A549 (cell line): ENCODE measurements at regions not wholly inside any gene's neighbourhood (a gene's known extent, or its start where the extent isn't known, plus 50 kb on each side); places are given as distances from the start of the nearest gene placed in this dataset.

Experiments
- ATAC-seq, 2 experiments: fragments of 200-7000 bp in 1 of 2; fragments of >200 bp in 1 of 2; cut with Nextera tagmentation in 1 of 2; cut with Tn5 transposase in 1 of 2; 3 replicates each; pipeline versions ENCODE4 v1.8.0 to v1.9.1; 2018 to 2020; ENCODE audit warnings: mild to moderate bottlenecking in 1 of 2, moderate library complexity in 1 of 2
- CTCF ChIA-PET: fragments of 300-600 bp; sonication (Branson Sonifier 250); formaldehyde crosslinking; extraction: SDS; loops from one replicate; lab custom pipeline; 2021; ENCODE audit warnings: antibody characterized with exemption, inconsistent platforms; lab: Yijun Ruan, JAX
- POLR2A ChIA-PET: fragments of 350-600 bp; formaldehyde crosslinking; extraction: SDS; loops from one replicate; lab custom pipeline; 2021; ENCODE audit warnings: antibody characterized with exemption, inconsistent platforms; lab: Yijun Ruan, JAX
- DNase-seq, 2 experiments: peaks; one replicate each; pipeline versions ENCODE4 v3.0.0 to v3.0.0-alpha.2; 2011 to 2016; ENCODE audit warnings: low read depth in 1 of 2, low spot score in 1 of 2
- FAIRE-seq: peaks from 2 replicates; lab custom pipeline; 2011; peaks lifted over from hg19 to GRCh38; lab: Jason Lieb, UNC
- H3K27ac ChIP-seq, 2 experiments: fragments of >200 bp; sonication (Bioruptor Twin); formaldehyde crosslinking; 3 replicates each; pipeline ENCODE4 v1.5.1; 2016 to 2017
- H3K4me1 ChIP-seq: fragments of >200 bp; sonication (Bioruptor Twin); formaldehyde crosslinking; 3 replicates; pipeline ENCODE4 v1.6.1; 2016
- H3K4me2 ChIP-seq: fragments of >200 bp; sonication (Bioruptor Twin); formaldehyde crosslinking; 3 replicates; pipeline ENCODE4 v1.6.1; 2016
- H3K4me3 ChIP-seq: fragments of >200 bp; sonication (Bioruptor Twin); formaldehyde crosslinking; 3 replicates; pipeline ENCODE4 v1.5.1; 2016
- H3K9me3 ChIP-seq: fragments of >200 bp; sonication (Bioruptor Twin); formaldehyde crosslinking; 3 replicates; pipeline ENCODE4 v1.6.1; 2016
- ATOH8 ChIP-seq: fragments of 250-450 bp; sonication (Bioruptor Pico); IDR thresholded peaks from 2 replicates; pipeline ENCODE4 v1.5.0; 2020; ENCODE audit warnings: low read depth, mild to moderate bottlenecking, moderate library complexity
- BHLHE40 ChIP-seq: IDR thresholded peaks from 2 replicates; pipeline ENCODE4 v1.6.1; 2012; ENCODE audit warnings: low read depth, low read length, inconsistent platforms
- CBX2 ChIP-seq: fragments of 200-600 bp; sonication (generic); IDR thresholded peaks from 2 replicates; pipeline ENCODE4 v1.6.1; 2016; ENCODE audit warnings: low read depth, mild to moderate bottlenecking, borderline replicate concordance
- CEBPB ChIP-seq, 2 experiments: fragments of >200 bp in 1 of 2; sonication (Bioruptor Twin) in 1 of 2; formaldehyde crosslinking in 1 of 2; IDR thresholded peaks; 2 replicates each; pipeline ENCODE4 v1.6.1; 2012 to 2016
- CHD2 ChIP-seq: fragments of 150-350 bp; IDR thresholded peaks from 2 replicates; pipeline ENCODE4 v1.6.1; 2014; ENCODE audit warnings: low read length; ENCODE audit not compliant: partially characterized antibody
- CHD4 ChIP-seq: fragments of 200-600 bp; sonication (generic); IDR thresholded peaks from 2 replicates; pipeline ENCODE4 v1.6.1; 2016; ENCODE audit warnings: antibody characterized with exemption, mild to moderate bottlenecking, borderline replicate concordance
- CTCF ChIP-seq: fragments of >200 bp; sonication (Bioruptor Twin); formaldehyde crosslinking; IDR thresholded peaks from 3 replicates; pipeline ENCODE4 v1.5.1; 2016
- ELK1 ChIP-seq: fragments of 150-350 bp; IDR thresholded peaks from 2 replicates; pipeline ENCODE4 v1.6.1; 2014; ENCODE audit warnings: low read depth, mild to moderate bottlenecking, low read length
- FOSB ChIP-seq: fragments of 250-450 bp; sonication (Bioruptor Pico); IDR thresholded peaks from 2 replicates; pipeline ENCODE4 v1.5.0; 2020; ENCODE audit warnings: mild to moderate bottlenecking, moderate library complexity
- FOSL2 ChIP-seq, 2 experiments: fragments of 450-650 bp in 1 of 2; fragments of >200 bp in 1 of 2; sonication (Bioruptor Twin) in 1 of 2; formaldehyde crosslinking; IDR thresholded peaks; 2 replicates each; pipeline versions ENCODE4 v1.5.0 to v1.6.1; 2016 to 2020; ENCODE audit warnings: mild to moderate bottlenecking in 1 of 2, moderate library complexity in 1 of 2
- FOXS1 ChIP-seq: fragments of 250-450 bp; sonication (Bioruptor Pico); IDR thresholded peaks from 2 replicates; pipeline ENCODE4 v1.5.0; 2020; ENCODE audit warnings: mild to moderate bottlenecking, moderate library complexity
- GATA3 ChIP-seq: IDR thresholded peaks from 2 replicates; pipeline ENCODE4 v1.6.1; 2012; ENCODE audit warnings: borderline replicate concordance
- HDAC2 ChIP-seq: fragments of 200-600 bp; sonication (generic); IDR thresholded peaks from 2 replicates; pipeline ENCODE4 v1.6.1; 2016
- HOXB13 ChIP-seq: fragments of 250-450 bp; sonication (Bioruptor Pico); IDR thresholded peaks from 2 replicates; pipeline ENCODE4 v1.5.0; 2020; ENCODE audit warnings: low read depth, mild to moderate bottlenecking, moderate library complexity
- JUN ChIP-seq, 2 experiments: fragments of >200 bp; sonication (Bioruptor Twin); formaldehyde crosslinking; IDR thresholded peaks; 2 replicates in 1 of 2; 3 replicates in 1 of 2; pipeline ENCODE4 v1.6.1; 2016 to 2017
- KDM1A ChIP-seq: fragments of 200-600 bp; sonication (generic); IDR thresholded peaks from 2 replicates; pipeline ENCODE4 v1.6.1; 2016; ENCODE audit warnings: low read depth, mild to moderate bottlenecking
- KDM5A ChIP-seq: fragments of 200-600 bp; sonication (generic); IDR thresholded peaks from 2 replicates; pipeline ENCODE4 v1.6.1; 2016; ENCODE audit warnings: antibody characterized with exemption, mild to moderate bottlenecking
- NR3C1 ChIP-seq: fragments of >200 bp; sonication (Bioruptor Twin); formaldehyde crosslinking; IDR thresholded peaks from 3 replicates; pipeline ENCODE4 v1.6.1; 2017
- PHF8 ChIP-seq: fragments of 200-600 bp; sonication (generic); IDR thresholded peaks from 2 replicates; pipeline ENCODE4 v1.6.1; 2016; ENCODE audit warnings: low read depth, mild to moderate bottlenecking, antibody characterized with exemption, moderate library complexity, borderline replicate concordance
- POLR2AphosphoS2 ChIP-seq: conservative IDR thresholded peaks from 2 replicates; pipeline ENCODE4 v1.6.1; 2012; ENCODE audit warnings: low read length, improper control_type of control experiment, inconsistent platforms
- RARB ChIP-seq: fragments of 250-450 bp; sonication (Bioruptor Pico); IDR thresholded peaks from 2 replicates; pipeline ENCODE4 v1.8.0; 2021; ENCODE audit warnings: mild to moderate bottlenecking, moderate library complexity
- RNF2 ChIP-seq: fragments of 200-600 bp; sonication (generic); IDR thresholded peaks from 2 replicates; pipeline ENCODE4 v1.6.1; 2016; ENCODE audit warnings: low read depth, mild to moderate bottlenecking, antibody characterized with exemption, moderate library complexity, borderline replicate concordance
- TFCP2L1 ChIP-seq: fragments of 250-450 bp; sonication (Bioruptor Pico); IDR thresholded peaks from 2 replicates; pipeline ENCODE4 v1.5.0; 2021; ENCODE audit warnings: mild to moderate bottlenecking
- ZC3H11A ChIP-seq: fragments of 450-650 bp; IDR thresholded peaks from 2 replicates; pipeline ENCODE4 v1.6.1; 2014; ENCODE audit warnings: antibody characterized with exemption, mild to moderate bottlenecking
- ZSCAN20 ChIP-seq: fragments of 250-450 bp; sonication (Bioruptor Pico); IDR thresholded peaks from 2 replicates; pipeline ENCODE4 v1.8.0; 2022; ENCODE audit warnings: mild to moderate bottlenecking, moderate library complexity
- WGBS: methylation state at CpG from one replicate; pipeline ENCODE4 v1.1.6; 2017; ENCODE audit errors: missing lambda C conversion rate; 5-methylcytosine and 5-hydroxymethylcytosine counted together
- TF ChIP-seq, protein P1 (sequence below): IDR thresholded peaks from 2 replicates; pipeline ENCODE4 v1.6.1; 2012
- TF ChIP-seq, protein P2 (sequence below): IDR thresholded peaks from 2 replicates; pipeline ENCODE4 v1.6.1; 2012

GRCh38 chr13:63304497-63304896, 1888.8 kb upstream of the PCDH20 start:
- ATAC-seq, result no peak
- Histone ChIP-seq H3K4me3 (no peak overlapping the region), H3K27ac (no peak overlapping the region), H3K4me2 (no peak overlapping the region)
- 86% methylated on average over 4 of the region's 4 CpGs for WGBS
- POLR2A ChIA-PET, result no interaction called here
- no peak for TF ChIP-seq GATA3
- TF ChIP-seq FOXS1 (CRISPR knock-in tag), result no peak
- TF ChIP-seq NR3C1, result no peak
- no peak for TF ChIP-seq ZC3H11A
- TF ChIP-seq CBX2, result no peak
- no peak for TF ChIP-seq TFCP2L1 (CRISPR knock-in tag)
- no peak for TF ChIP-seq POLR2AphosphoS2
- TF ChIP-seq KDM5A, result no peak
- TF ChIP-seq, all 56 proteins: peak for 0
- CTCF ChIA-PET, result no interaction called here
- Histone ChIP-seq H3K4me1 (no peaks in the 10 kb centered on the region), H3K9me3 (no peaks in the 10 kb centered on the region)
- FAIRE-seq, result no peak
- no peak for DNase-seq

DNA sequence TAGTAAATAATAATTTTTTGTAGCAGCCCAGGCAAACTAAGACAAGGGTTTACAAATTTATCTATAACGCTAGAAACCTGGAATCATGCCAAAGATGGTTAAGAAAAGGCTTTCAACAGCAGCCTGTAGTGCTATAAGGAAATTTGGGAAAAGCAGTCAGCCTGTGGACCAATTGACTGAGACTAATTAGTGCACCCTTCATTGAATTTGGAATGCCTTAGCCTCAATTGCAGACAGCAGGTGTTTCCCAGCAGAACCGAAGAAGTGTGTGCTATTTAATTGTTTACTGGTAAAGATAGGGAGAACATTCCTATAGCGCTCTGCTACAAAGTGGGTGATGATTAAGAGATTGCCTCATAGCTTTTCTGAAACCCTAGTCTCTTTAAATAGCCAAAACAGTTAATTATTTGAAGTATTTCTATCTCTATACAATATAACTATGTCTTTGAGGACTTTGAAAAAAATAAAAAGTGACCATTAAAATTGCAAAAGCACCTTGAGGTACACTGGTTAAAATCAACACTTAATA, 1884.3 kb upstream of the PCDH20 start:
- DNase-seq (no peak), ATAC-seq (no peak), FAIRE-seq (no peak)
- no peak overlapping the region for H3K27ac ChIP-seq
- POLR2A ChIA-PET, result no interaction called here
- H3K4me3 ChIP-seq, result no peak overlapping the region
- CTCF ChIA-PET, result no interaction called here
- no peak overlapping the region for H3K4me2 ChIP-seq
- H3K4me1 ChIP-seq, result no peaks in the 10 kb centered on the region
- TF ChIP-seq ZSCAN20 (CRISPR knock-in tag) (no peak), HDAC2 (no peak), CTCF (no peak), BHLHE40 (no peak), CBX2 (no peak), RARB (CRISPR knock-in tag) (no peak), NR3C1 (no peak)
- TF ChIP-seq, protein P1, sequence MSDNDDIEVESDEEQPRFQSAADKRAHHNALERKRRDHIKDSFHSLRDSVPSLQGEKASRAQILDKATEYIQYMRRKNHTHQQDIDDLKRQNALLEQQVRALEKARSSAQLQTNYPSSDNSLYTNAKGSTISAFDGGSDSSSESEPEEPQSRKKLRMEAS, result no peak
- 41% methylated on average over 3 of the region's 3 CpGs for WGBS
- H3K9me3 ChIP-seq, result no peaks in the 10 kb centered on the region

DNA sequence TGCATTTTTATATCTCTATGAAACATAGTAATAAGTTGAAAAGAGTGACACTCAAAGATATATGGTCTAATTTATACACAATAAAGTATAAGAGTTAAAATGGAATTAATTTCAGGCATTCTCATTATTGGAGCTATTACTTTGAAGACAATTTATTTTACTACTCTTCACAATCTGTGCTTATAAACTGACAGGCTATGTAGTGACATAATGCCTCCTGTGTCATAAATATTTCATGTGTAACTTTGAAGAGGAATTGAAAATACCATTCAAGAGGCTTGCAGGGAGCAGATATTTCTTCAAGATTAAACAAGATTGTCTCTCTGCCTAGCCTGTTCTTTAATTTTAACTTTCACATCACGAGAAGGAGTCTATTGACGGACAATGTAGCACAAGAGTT, 1881.5 kb upstream of the PCDH20 start:
- ChIA-PET POLR2A (no interaction called here), CTCF (no interaction called here)
- no peak overlapping the region for H3K27ac ChIP-seq
- ATAC-seq, result no peak
- FAIRE-seq, result no peak
- H3K4me2 ChIP-seq, result no peak overlapping the region
- no peaks in the 10 kb centered on the region for H3K9me3 ChIP-seq
- no peak for TF ChIP-seq POLR2AphosphoS2
- TF ChIP-seq ZC3H11A, result no peak
- TF ChIP-seq PHF8, result no peak
- TF ChIP-seq, protein P2, sequence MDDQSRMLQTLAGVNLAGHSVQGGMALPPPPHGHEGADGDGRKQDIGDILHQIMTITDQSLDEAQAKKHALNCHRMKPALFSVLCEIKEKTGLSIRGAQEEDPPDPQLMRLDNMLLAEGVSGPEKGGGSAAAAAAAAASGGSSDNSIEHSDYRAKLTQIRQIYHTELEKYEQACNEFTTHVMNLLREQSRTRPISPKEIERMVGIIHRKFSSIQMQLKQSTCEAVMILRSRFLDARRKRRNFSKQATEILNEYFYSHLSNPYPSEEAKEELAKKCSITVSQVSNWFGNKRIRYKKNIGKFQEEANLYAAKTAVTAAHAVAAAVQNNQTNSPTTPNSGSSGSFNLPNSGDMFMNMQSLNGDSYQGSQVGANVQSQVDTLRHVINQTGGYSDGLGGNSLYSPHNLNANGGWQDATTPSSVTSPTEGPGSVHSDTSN, result no peak
- no peak for TF ChIP-seq ATOH8 (CRISPR knock-in tag)
- WGBS, result 63% methylated on average over 2 of the region's 2 CpGs
- no peak overlapping the region for H3K4me3 ChIP-seq
- no peak for DNase-seq
- H3K4me1 ChIP-seq, result no peaks in the 10 kb centered on the region

DNA sequence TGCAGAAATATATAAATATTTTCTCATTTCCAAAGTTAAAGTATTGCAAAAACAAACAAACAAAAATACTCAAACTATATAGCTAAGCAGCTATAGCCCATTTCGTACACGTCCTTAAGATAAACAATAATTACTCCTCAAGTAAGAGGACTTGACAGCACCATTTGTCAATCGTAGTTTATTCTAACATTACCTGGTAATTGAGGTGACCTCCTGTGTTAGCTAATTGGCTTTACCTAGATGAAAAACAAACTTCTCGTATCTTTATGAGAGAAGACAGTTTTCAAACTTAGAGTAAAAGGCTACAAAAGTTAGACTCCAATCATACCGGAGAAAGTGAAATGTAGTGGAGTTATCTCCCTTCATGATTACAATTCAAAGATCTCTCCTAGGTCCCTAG, 1876.1 kb upstream of the PCDH20 start:
- ChIA-PET POLR2A (no interaction called here), CTCF (no interaction called here)
- Histone ChIP-seq H3K27ac (no peak overlapping the region), H3K4me2 (no peak overlapping the region), H3K4me3 (no peak overlapping the region), H3K9me3 (no peaks in the 10 kb centered on the region), H3K4me1 (no peaks in the 10 kb centered on the region)
- WGBS, result 43% methylated on average over 5 of the region's 5 CpGs
- FAIRE-seq, result no peak
- no peak for ATAC-seq
- no peak for DNase-seq
- TF ChIP-seq JUN (IDR thresholded peaks at IDR 0.05) (no peak), BHLHE40 (no peak), ELK1 (no peak), CHD4 (no peak), RNF2 (no peak), KDM1A (no peak), FOSL2 (IDR thresholded peaks at IDR 0.05) (no peak), FOSL2 (CRISPR knock-in tag; IDR thresholded peaks at IDR 0.05) (no peak), CEBPB (IDR thresholded peaks at IDR 0.05) (no peak), CHD2 (no peak), HOXB13 (no peak), FOSB (CRISPR knock-in tag) (no peak)
- TF ChIP-seq, all 56 proteins: peak for 0
